HG03139 (cell line): ENCODE measurements at regions not wholly inside any gene's neighbourhood (a gene's known extent, or its start where the extent isn't known, plus 50 kb on each side); places are given as distances from the start of the nearest gene placed in this dataset.
"Not testable (repeated sequence)": the region's sequence is repeated elsewhere in the genome, so short reads cannot be mapped to it uniquely, and the experiment has no call there.

Experiments used
- ATAC-seq: cut with Tn5 transposase; IDR thresholded peaks from one replicate; pipeline ENCODE4 v1.9.1; 2021; ENCODE audit not compliant: unreplicated experiment

- no peak for ATAC-seq
These were observed 290.0 kb downstream of the S1PR1 start for GRCh38 chr1:101526813-101527212.

GRCh38 chr1:101532377-101532776, 295.6 kb downstream of the S1PR1 start:
- no peak for ATAC-seq

GRCh38 chr1:101540161-101540560, 303.3 kb downstream of the S1PR1 start:
- no peak for ATAC-seq

GRCh38 chr1:101546885-101547284, 310.1 kb downstream of the S1PR1 start:
- no peak for ATAC-seq

- ATAC-seq, result no peak
These were observed 310.5 kb downstream of the S1PR1 start for GRCh38 chr1:101547357-101547756.

GRCh38 chr1:101548376-101548775, 311.6 kb downstream of the S1PR1 start:
- no peak for ATAC-seq

- ATAC-seq, result no peak
These were observed 313.8 kb downstream of the S1PR1 start for GRCh38 chr1:101550581-101550980.

- no peak for ATAC-seq
These were observed 330.2 kb downstream of the S1PR1 start for GRCh38 chr1:101566883-101567538.

GRCh38 chr1:101567582-101568189, 330.9 kb downstream of the S1PR1 start:
- ATAC-seq, result peak; percentile 98

GRCh38 chr1:101587741-101588140, 350.9 kb downstream of the S1PR1 start:
- ATAC-seq, result no peak

- no peak for ATAC-seq
These were observed 351.9 kb downstream of the S1PR1 start for GRCh38 chr1:101588677-101589076.

GRCh38 chr1:101592845-101593244, 356.0 kb downstream of the S1PR1 start:
- no peak for ATAC-seq

- no peak for ATAC-seq
These were observed 359.1 kb downstream of the S1PR1 start for GRCh38 chr1:101595881-101596374.

GRCh38 chr1:101600615-101601014, 363.8 kb downstream of the S1PR1 start:
- not testable (repeated sequence) for ATAC-seq

GRCh38 chr1:101603726-101604125, 366.9 kb downstream of the S1PR1 start:
- no peak for ATAC-seq

- ATAC-seq, result no peak
These were observed 369.1 kb downstream of the S1PR1 start for GRCh38 chr1:101605878-101606277.

GRCh38 chr1:101613546-101613945, 376.7 kb downstream of the S1PR1 start:
- no peak for ATAC-seq

- ATAC-seq, result no peak
These were observed 377.8 kb downstream of the OLFM3 start for GRCh38 chr1:101618900-101619299.

GRCh38 chr1:101632548-101633272, 364.0 kb downstream of the OLFM3 start:
- ATAC-seq, result no peak

GRCh38 chr1:101645810-101646209, 350.9 kb downstream of the OLFM3 start:
- ATAC-seq, result no peak

GRCh38 chr1:101652484-101652883, 344.2 kb downstream of the OLFM3 start:
- no peak for ATAC-seq

- no peak for ATAC-seq
These were observed 343.2 kb downstream of the OLFM3 start for GRCh38 chr1:101653482-101653946.
